CD4-positive, alpha-beta T cell treated with Interleukin-4 for 4 hours (primary cell): ENCODE measurements at regions not wholly inside any gene's neighbourhood (a gene's known extent, or its start where the extent isn't known, plus 50 kb on each side); places are given as distances from the start of the nearest gene placed in this dataset.
A peak's percentile ranks its signal among the peaks of the same experiment; 100 is the strongest.
"Not testable (repeated sequence)": the region's sequence is repeated elsewhere in the genome, so short reads cannot be mapped to it uniquely, and the experiment has no call there.

Source experiments
- DNase-seq: peaks from one replicate; pipeline ENCODE4 v3.0.0-alpha.2; 2020

GRCh38 chr3:61381745-61382392 is 130.6 kb upstream of the FHIT start:
- DNase-seq, result peak; percentile 33

GRCh38 chr3:61387817-61388216 is 136.6 kb upstream of the FHIT start:
- no peak for DNase-seq

DNA sequence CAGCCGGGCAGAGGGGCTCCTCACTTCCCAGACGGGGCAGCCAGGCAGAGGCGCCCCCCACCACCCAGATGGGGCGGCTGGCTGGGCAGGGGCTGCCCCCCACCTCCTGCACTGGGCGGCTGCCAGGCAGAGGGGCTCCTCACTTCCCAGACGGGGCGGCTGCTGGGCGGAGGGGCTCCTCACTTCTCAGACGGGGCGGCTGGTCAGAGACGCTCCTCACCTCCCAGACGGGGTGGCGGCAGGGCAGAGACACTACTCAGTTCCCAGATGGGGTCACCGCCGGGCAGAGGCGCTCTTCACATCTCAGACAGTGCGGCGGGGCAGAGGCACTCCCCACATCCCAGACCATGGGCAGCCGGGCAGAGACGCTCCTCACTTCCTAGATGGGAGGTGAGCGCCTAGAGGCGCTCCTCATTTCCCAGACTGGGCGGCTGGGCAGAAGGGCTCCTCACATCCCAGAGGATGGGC is 142.3 kb upstream of the FHIT start:
- DNase-seq, result not testable (repeated sequence)

- DNase-seq, result no peak
These were observed 150.1 kb upstream of the FHIT start for GRCh38 chr3:61401359-61401758.

DNA sequence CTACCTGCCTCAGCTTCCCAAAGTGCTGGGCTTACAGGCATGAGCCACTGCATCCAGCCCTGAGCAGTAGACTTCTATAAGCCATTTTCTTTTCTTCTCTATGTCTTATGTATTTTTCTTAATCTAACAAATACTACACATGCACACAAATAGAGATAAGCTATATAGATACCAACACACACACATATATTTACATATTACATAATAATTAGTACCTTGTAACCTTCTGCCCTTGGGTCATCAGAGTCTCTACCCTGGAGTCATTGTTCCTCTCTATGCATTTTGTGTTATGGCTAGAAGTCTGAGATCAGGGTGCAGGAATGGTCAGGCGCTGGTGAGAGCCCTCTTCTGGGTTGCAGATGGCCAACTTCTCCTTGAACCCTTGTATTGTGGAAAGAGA is 154.0 kb upstream of the PTPRG start:
- DNase-seq, result no peak

- DNase-seq, result no peak
These were observed 151.7 kb upstream of the PTPRG start for GRCh38 chr3:61409638-61410037.

GRCh38 chr3:61410358-61410757 is 151.0 kb upstream of the PTPRG start:
- not testable (repeated sequence) for DNase-seq

GRCh38 chr3:61411009-61411662 is 150.2 kb upstream of the PTPRG start:
- DNase-seq, result no peak

- no peak for DNase-seq
These were observed 146.9 kb upstream of the PTPRG start for GRCh38 chr3:61414456-61414855.

GRCh38 chr3:61415201-61415600 is 146.2 kb upstream of the PTPRG start:
- no peak for DNase-seq

GRCh38 chr3:61416618-61417017 is 144.8 kb upstream of the PTPRG start:
- DNase-seq, result no peak

GRCh38 chr3:61417352-61417751 is 144.0 kb upstream of the PTPRG start:
- DNase-seq, result no peak

DNA sequence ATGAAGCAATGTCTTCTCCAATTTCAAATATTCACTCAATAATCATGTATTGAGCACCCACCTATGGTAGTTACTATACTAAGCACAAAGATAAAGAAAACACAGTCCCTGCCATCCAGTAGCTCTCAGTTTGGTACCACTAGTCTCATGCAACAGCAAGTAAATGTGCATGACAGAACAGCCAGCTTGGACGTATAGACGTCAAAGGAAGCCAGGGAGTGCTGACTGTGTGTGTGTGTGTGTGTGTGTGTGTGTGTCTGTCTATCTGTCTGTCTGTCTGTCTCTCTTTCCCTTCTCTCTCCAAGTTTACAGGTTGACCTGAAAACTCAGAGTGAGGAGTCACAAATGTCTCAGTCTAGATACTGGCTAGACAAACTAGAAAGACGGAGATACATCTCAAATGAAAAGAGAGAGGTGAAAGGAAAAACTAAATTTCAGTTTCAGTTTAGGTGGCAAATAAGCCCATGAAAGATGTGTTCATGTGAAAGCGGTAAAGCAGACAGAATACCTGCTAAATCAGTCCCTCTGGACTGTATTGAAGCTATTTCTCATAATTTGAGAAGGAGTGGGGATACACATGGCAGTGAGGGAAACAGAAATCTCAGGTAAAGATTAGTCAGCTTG is 141.1 kb upstream of the PTPRG start:
- DNase-seq, result no peak

DNA sequence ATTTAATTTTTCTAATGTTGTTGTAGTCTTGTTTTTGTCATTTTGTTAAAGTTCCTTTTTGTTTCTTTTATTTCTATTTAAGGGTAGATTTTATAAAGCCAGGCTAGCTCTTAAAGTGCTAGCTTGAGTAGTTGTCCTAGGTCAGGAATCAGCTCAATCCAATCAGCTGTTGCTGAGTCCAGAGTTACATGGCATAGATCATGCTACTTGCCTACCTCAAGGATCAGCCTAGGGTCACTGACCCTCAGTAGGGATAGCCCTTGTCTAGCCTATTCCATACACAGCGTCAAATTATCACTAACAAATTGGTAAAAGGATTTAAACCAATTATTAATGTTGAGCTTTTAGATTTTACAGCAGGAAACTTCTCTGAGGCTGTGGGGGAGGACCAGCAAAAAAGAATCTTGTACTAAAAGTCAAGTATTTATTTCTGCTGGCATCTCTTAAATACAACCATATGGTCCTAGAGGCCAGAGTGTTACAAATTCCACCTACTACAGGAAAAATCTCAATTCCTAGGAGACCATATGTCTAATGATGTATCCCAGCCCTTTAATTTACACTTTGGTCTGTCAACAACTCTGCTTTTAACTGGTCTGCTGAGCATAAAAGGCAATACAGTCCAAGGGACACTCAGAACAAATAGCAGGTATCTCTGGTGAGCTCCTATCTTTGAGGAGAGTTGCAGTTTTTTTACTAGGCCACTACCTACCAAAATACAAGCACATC is 138.3 kb upstream of the PTPRG start:
- no peak for DNase-seq

DNA sequence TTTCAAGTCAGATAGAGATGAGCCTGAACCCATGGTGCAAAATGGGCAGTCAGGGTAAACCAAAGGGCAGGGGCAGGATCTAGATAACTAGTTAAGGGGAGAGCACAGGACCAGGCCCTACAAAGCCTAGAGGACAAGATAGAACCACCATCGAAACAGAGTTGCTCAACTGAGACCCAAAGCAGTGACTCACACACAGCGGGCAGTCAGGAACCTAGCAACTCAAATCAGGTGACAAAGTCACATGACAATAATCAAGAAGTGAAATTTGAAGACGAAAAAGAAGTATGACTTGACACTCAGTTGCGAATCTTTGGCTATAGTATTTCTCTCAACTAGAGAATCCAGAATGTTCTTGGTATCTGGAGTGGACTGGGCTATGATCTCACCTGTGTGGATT is 136.0 kb upstream of the PTPRG start:
- no peak for DNase-seq

- no peak for DNase-seq
These were observed 132.3 kb upstream of the PTPRG start for GRCh38 chr3:61429106-61429505.

- DNase-seq, result not testable (repeated sequence)
These were observed 126.5 kb upstream of the PTPRG start for GRCh38 chr3:61434901-61435300.

- not testable (repeated sequence) for DNase-seq
These were observed 126.0 kb upstream of the PTPRG start for GRCh38 chr3:61435361-61435760.

DNA sequence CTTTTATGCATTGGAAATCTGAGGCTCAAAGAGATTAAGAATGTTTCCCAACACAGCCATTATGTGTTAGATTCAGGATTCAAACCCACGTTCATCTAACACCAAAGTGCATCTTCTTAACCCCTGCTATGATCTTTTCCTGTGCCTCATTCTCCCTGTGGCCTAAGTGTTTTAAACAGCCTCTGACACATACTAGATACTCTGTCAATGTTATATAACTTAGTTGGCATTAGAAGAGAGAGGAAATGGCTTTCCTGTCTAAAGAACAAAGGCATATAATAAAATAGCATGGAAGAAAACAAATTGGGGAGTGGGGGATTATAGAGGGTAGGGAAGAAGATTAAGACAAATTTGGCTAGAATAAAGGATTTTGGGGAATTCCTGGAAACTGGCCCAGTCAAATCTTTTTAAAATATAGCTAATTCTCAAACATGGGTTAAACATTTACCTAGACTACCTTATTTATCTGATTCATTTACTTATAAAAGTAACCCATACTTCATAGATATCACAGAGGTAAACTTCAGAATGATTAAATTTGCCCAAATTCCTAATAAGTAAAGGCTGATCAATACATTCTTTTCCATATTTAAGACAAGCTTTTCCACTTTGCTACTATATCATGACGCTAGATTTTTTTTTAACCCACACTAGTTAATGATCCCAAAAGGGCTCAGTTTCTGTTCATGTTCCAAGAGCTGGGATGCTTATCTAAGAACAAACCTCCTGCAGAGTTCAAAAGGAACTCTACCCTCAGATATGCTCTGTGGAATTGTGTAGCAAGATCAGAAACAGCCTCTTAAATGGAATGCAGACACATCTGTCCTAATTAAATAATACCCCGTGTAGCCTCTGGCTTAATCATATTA is 122.9 kb upstream of the PTPRG start:
- no peak for DNase-seq

- no peak for DNase-seq
These were observed 122.3 kb upstream of the PTPRG start for GRCh38 chr3:61439122-61439458.

DNA sequence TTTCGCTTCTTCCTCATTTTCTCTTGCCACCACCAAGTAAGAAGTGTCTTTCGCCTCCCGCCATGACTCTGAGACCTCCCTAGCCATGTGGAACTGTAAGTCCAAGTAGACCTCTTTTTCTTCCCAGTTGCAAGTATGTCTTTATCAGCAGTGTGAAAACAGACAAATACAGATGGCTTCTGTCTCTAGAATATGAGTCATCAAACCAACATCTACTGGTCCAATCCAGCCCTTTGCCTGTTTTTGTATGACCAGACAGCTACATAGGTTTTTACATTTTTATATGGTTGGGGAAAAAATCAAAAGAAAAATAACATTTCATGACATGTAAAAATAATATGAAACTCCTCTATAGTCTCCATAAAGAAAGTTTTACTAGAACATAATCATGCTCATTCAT is 118.7 kb upstream of the PTPRG start:
- no peak for DNase-seq

DNA sequence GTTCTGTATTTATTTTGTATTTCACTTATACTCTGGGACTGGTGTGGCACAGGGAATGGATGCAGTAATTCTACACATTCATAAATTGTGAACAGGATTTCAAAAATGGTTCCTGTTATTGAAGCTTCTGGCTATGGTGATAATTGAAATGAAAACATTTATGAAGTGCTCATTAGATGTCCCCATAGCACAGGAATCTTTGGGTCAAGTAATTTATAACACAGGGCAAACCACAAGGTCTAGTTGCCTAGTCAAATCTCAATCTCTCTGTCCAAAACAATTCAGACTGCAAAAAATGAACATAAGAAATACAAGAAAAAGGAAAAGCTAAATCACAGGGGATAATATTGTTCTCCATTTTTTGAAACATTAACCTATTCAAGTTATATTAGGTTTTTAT is 117.5 kb upstream of the PTPRG start:
- no peak for DNase-seq

DNA sequence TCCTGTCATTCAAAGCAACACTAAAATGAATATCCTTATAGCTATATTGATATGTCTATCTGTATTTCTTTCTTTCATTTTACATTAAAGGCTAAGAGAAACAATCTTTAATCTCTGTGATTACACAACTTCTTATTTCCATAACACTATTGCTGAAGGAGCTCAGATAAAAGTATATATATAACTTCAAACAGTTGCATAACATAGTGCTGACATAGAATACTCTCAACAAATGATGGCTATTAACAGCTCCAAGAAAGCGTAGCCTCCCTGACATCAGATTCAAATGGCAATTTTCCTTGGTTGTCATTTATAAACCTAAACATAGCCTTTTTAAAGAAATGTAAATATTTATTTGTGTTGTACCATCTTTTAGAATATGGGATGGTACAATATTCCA is 116.6 kb upstream of the PTPRG start:
- DNase-seq, result no peak
